ENCODE measurements at regions not wholly inside any gene's neighbourhood (a gene's known extent, or its start where the extent isn't known, plus 50 kb on each side); places are given as distances from the start of the nearest gene placed in this dataset.

GRCh38 chr5:159735749-159736660 lies 180.3 kb upstream of the ADRA1B start:
- no peak overlapping the region for H3K4me2 ChIP-seq (ENCODE audit: low read length)
- H3K9me3 Mint-ChIP-seq (ENCODE audit: unreplicated experiment) = peaks cover 4% of the 10 kb centered on the region
- H3K27ac ChIP-seq (ENCODE audit: low read depth, low read length) = no peak overlapping the region
- H3K36me3 ChIP-seq (ENCODE audit: insufficient read depth, low read length) = no peaks in the 10 kb centered on the region
- no peaks in the 10 kb centered on the region for H3K36me3 Mint-ChIP-seq (ENCODE audit: low read depth, unreplicated experiment)
- no peaks in the 10 kb centered on the region for H3K79me2 ChIP-seq (ENCODE audit: insufficient read depth, low read length)
- FAIRE-seq (peak; percentile 74), DNase-seq (ENCODE audit: low read depth) (peak; percentile 29)
- H2AFZ ChIP-seq (ENCODE audit: low read depth, low read length) = no peak overlapping the region
- no peaks in the 10 kb centered on the region for H3K4me1 ChIP-seq (ENCODE audit: insufficient read depth, low read length)
- TF ChIP-seq CTCF (IDR thresholded peaks at IDR 0.05; ENCODE audit: insufficient read depth, low read depth, low read length) (no peak), EZH2 (IDR thresholded peaks at IDR 0.05; ENCODE audit: insufficient read depth, low read length) (no peak)
- H3K27me3 Mint-ChIP-seq (ENCODE audit: low read depth, unreplicated experiment) = peaks cover 8% of the 10 kb centered on the region
- H4K20me1 ChIP-seq (ENCODE audit: insufficient read depth, low read length) = no peaks in the 10 kb centered on the region
- H3K27ac Mint-ChIP-seq (ENCODE audit: unreplicated experiment) = no peak overlapping the region
- no peak overlapping the region for H3K9ac ChIP-seq (ENCODE audit: low read length)
- no peak overlapping the region for H3K4me3 ChIP-seq (ENCODE audit: insufficient read depth, low read depth, low read length)
- no peaks in the 10 kb centered on the region for H3K27me3 ChIP-seq (ENCODE audit: insufficient read depth, low read length)
- H3K9me3 ChIP-seq (ENCODE audit: insufficient read depth, low read depth, low read length) = no peaks in the 10 kb centered on the region
- H3K4me1 Mint-ChIP-seq (ENCODE audit: low read depth, unreplicated experiment) = peaks cover 7% of the 10 kb centered on the region
- no peak overlapping the region for H3K4me3 Mint-ChIP-seq (ENCODE audit: unreplicated experiment)

- Histone ChIP-seq H4K20me1 (ENCODE audit: insufficient read depth, low read length) (no peaks in the 10 kb centered on the region), H3K27ac (ENCODE audit: low read depth, low read length) (no peak overlapping the region), H3K9ac (ENCODE audit: low read length) (no peak overlapping the region), H3K27me3 (ENCODE audit: insufficient read depth, low read length) (no peaks in the 10 kb centered on the region), H3K4me2 (ENCODE audit: low read length) (no peak overlapping the region), H3K9me3 (ENCODE audit: insufficient read depth, low read depth, low read length) (no peaks in the 10 kb centered on the region), H3K79me2 (ENCODE audit: insufficient read depth, low read length) (no peaks in the 10 kb centered on the region), H2AFZ (ENCODE audit: low read depth, low read length) (no peak overlapping the region), H3K36me3 (ENCODE audit: insufficient read depth, low read length) (no peaks in the 10 kb centered on the region), H3K4me1 (ENCODE audit: insufficient read depth, low read length) (no peaks in the 10 kb centered on the region), H3K4me3 (ENCODE audit: insufficient read depth, low read depth, low read length) (no peak overlapping the region)
- no peak for FAIRE-seq
- Mint-ChIP-seq H3K27ac (ENCODE audit: unreplicated experiment) (no peak overlapping the region), H3K4me3 (ENCODE audit: unreplicated experiment) (no peak overlapping the region), H3K4me1 (ENCODE audit: low read depth, unreplicated experiment) (peaks cover 7% of the 10 kb centered on the region), H3K9me3 (ENCODE audit: unreplicated experiment) (peaks cover 4% of the 10 kb centered on the region), H3K27me3 (ENCODE audit: low read depth, unreplicated experiment) (peaks cover 5% of the 10 kb centered on the region), H3K36me3 (ENCODE audit: low read depth, unreplicated experiment) (no peaks in the 10 kb centered on the region)
- TF ChIP-seq EZH2 (IDR thresholded peaks at IDR 0.05; ENCODE audit: insufficient read depth, low read length) (no peak), CTCF (IDR thresholded peaks at IDR 0.05; ENCODE audit: insufficient read depth, low read depth, low read length) (no peak)
- DNase-seq (ENCODE audit: low read depth) = no peak
Observed at GRCh38 chr5:159736844-159737243, 179.4 kb upstream of the ADRA1B start.

- Mint-ChIP-seq H3K36me3 (ENCODE audit: low read depth, unreplicated experiment) (no peaks in the 10 kb centered on the region), H3K4me3 (ENCODE audit: unreplicated experiment) (no peak overlapping the region), H3K9me3 (ENCODE audit: unreplicated experiment) (peaks cover 4% of the 10 kb centered on the region), H3K27me3 (ENCODE audit: low read depth, unreplicated experiment) (peaks cover 5% of the 10 kb centered on the region), H3K4me1 (ENCODE audit: low read depth, unreplicated experiment) (peaks cover 7% of the 10 kb centered on the region), H3K27ac (ENCODE audit: unreplicated experiment) (no peak overlapping the region)
- Histone ChIP-seq H3K79me2 (ENCODE audit: insufficient read depth, low read length) (no peaks in the 10 kb centered on the region), H3K9me3 (ENCODE audit: insufficient read depth, low read depth, low read length) (no peaks in the 10 kb centered on the region), H3K4me2 (ENCODE audit: low read length) (no peak overlapping the region), H3K27ac (ENCODE audit: low read depth, low read length) (no peak overlapping the region), H3K4me1 (ENCODE audit: insufficient read depth, low read length) (no peaks in the 10 kb centered on the region), H4K20me1 (ENCODE audit: insufficient read depth, low read length) (no peaks in the 10 kb centered on the region), H3K36me3 (ENCODE audit: insufficient read depth, low read length) (no peaks in the 10 kb centered on the region), H3K9ac (ENCODE audit: low read length) (no peak overlapping the region), H3K27me3 (ENCODE audit: insufficient read depth, low read length) (no peaks in the 10 kb centered on the region), H3K4me3 (ENCODE audit: insufficient read depth, low read depth, low read length) (no peak overlapping the region), H2AFZ (ENCODE audit: low read depth, low read length) (no peak overlapping the region)
- no peak for FAIRE-seq
- TF ChIP-seq EZH2 (IDR thresholded peaks at IDR 0.05; ENCODE audit: insufficient read depth, low read length) (no peak), CTCF (IDR thresholded peaks at IDR 0.05; ENCODE audit: insufficient read depth, low read depth, low read length) (no peak)
- DNase-seq (ENCODE audit: low read depth) = no peak
Observed at GRCh38 chr5:159737263-159737662, 179.0 kb upstream of the ADRA1B start.
